GM21717 (cell line): ENCODE measurements at regions not wholly inside any gene's neighbourhood (a gene's known extent, or its start where the extent isn't known, plus 50 kb on each side); places are given as distances from the start of the nearest gene placed in this dataset.

ENCODE experiments used
- ATAC-seq: cut with Tn5 transposase; IDR thresholded peaks from one replicate; pipeline ENCODE4 v1.9.1; 2021; ENCODE audit warnings: mild to moderate bottlenecking, moderate library complexity; ENCODE audit not compliant: unreplicated experiment

GRCh38 chr6:66403966-66404365 lies 696.9 kb upstream of the EYS start:
- no peak for ATAC-seq

DNA sequence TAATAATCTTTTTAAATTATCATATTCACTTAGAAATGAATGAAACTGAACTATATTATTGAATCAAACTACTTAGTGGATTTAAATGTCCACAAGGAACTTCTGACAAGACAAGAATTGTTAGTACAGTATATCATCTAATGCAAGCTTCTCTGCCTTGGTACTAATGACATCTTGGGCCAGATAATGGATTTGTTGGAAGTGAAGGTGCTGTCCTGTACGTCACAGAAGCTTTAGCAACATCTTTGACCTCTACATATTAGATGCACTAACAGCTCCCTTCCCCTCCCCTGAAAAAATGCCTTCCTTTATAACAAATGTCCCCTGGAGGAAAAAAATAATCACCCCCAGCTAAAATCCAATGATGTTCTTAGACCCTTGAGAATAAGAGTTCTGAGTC lies 695.8 kb upstream of the EYS start:
- no peak for ATAC-seq

- ATAC-seq: no peak
Observed at GRCh38 chr6:66396549-66396948, 689.5 kb upstream of the EYS start.

GRCh38 chr6:66396145-66396544 lies 689.1 kb upstream of the EYS start:
- ATAC-seq: no peak

DNA sequence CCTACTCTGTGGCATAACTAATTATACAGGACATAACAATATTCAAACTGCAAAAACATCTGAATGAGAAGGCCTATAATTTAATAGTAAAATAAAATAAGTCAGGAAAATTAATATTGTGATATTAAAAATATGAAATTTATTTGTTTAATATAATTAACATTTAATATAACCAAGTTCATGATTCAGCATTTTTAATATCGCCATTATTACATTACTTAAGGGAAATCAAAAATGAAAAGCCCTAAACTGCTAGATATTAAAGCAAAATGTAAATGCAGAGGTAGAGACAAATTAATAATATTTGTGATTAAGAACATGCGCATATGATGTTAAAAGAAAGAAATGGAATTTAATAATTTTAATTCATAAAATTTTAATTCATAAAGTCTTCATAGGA lies 683.4 kb upstream of the EYS start:
- no peak for ATAC-seq

DNA sequence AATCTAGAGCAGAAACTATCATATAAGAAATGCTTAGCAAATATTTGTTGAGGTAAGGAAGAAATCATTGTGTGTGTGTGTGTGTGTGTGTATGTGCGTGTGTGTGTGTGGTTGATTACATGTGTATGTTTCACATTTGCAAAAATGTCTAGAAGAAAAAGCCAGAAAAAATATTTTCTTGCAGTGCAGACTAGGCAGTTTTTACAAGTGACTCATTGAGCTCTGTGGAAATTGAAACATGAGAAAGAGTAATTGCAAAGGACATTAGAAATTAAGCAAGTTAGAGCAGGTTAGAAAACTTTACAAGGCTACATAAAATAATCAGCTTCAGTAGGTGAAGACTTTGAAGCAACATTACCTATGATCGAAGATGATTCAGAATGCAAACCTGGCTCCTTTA lies 669.0 kb upstream of the EYS start:
- ATAC-seq: no peak

DNA sequence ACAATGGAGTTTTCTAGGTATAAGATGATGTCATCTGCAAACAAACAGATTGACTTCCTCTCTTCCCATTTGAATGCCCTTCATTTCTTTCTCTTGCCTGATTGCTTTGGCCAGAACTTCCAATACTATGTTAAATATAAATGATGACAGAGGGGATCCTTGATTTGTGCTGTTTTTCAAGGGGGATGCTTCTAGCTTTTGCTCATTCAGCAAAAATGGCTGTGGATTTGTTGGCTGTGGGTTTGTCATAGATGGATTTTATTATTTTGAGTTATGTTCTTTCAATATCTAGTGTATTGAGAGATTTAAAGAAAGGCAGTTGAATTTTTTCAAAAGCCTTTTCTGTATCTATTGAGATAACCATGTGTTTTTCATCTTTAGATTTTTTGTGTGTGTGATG lies 662.4 kb upstream of the EYS start:
- no peak for ATAC-seq

DNA sequence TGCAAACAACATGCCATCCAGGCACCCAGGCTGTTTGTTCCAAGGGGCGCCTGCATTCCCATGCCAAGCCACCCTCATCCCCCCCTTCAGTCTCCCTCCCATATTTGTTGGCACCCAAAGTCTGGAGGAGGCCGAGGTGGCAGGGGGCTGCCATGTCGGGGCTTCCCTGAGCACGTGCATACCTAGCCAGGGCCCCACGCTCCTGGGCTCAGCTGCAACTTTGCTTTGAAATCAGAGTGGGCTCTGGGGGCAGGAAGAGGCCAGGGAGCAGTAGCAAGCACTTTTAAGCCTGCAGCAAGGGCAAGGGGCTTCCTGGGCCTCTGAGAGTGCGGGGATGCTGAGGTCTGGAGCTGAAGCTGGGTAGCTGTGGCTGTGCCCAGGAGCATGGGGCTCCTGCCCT lies 655.9 kb upstream of the EYS start:
- no peak for ATAC-seq

- no peak for ATAC-seq
Observed at GRCh38 chr6:66361886-66362285, 654.9 kb upstream of the EYS start.

GRCh38 chr6:66357781-66358180 lies 650.8 kb upstream of the EYS start:
- ATAC-seq: no peak

- no peak for ATAC-seq
Observed at GRCh38 chr6:66355471-66355870, 648.4 kb upstream of the EYS start.

GRCh38 chr6:66344796-66345195 lies 637.8 kb upstream of the EYS start:
- no peak for ATAC-seq

GRCh38 chr6:66340736-66341135 lies 633.7 kb upstream of the EYS start:
- no peak for ATAC-seq

- ATAC-seq: no peak
Observed at GRCh38 chr6:66336176-66336575, 629.1 kb upstream of the EYS start.

GRCh38 chr6:66328200-66328599 lies 621.2 kb upstream of the EYS start:
- ATAC-seq: no peak

- no peak for ATAC-seq
Observed at GRCh38 chr6:66326228-66326627, 619.2 kb upstream of the EYS start.

DNA sequence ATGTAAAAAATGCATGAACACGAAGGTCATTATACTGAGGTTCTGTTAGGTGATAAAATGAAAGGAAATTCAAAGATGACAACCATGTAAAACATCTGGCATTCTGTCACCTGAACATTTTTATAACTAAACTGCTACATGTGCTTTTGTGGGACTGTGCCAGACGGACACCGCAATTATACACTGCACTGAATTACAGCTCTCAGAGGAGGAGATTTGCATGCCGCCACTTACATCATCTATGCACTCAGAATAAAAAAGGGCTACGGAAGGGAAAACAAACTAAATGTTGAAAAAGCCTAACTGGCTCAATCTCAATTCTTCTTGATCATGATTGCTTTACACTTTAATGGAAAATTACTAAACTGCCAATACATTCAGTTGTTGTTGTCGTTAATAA lies 614.0 kb upstream of the EYS start:
- ATAC-seq: no peak

GRCh38 chr6:66307490-66307889 lies 600.5 kb upstream of the EYS start:
- ATAC-seq: no peak

DNA sequence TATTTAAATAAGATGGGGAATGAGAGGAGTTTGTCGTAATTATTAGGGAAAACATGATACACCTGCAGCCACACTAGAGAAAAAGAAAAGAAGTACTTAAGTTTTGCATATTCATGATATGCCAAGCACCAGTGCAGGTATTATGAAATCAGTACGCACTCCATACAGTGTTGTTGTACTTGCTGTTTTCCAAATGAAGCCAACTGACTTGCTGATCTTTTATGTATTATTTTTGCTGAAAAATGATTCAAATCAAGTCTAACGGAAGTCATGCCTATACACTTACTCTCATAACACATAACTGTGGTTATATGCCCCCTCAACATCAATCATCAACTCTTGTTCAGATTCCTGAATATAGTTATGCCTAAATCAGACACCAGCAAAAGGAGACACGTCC lies 584.9 kb upstream of the EYS start:
- no peak for ATAC-seq

DNA sequence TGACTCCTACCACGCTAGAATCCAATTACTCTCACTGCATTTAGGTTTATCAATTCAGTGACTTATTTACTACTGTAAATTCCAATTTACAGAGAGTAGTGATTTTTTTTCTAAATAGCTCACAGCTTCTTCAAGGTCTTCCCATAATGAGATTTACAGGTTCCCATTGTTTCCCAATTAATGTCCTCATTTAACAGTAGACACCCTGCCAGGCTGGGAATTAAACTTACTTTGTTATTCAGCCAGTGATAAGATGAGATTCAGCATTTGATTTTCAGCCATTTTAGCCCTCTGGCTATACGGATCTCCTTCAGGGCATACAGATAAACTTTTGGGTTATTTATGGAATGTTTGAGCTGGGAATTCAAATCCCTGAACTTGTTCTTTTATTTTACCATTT lies 582.9 kb upstream of the EYS start:
- ATAC-seq: no peak

- ATAC-seq: no peak
Observed at GRCh38 chr6:66278115-66278514, 571.1 kb upstream of the EYS start.

- no peak for ATAC-seq
Observed at GRCh38 chr6:66277400-66277799, 570.4 kb upstream of the EYS start.

DNA sequence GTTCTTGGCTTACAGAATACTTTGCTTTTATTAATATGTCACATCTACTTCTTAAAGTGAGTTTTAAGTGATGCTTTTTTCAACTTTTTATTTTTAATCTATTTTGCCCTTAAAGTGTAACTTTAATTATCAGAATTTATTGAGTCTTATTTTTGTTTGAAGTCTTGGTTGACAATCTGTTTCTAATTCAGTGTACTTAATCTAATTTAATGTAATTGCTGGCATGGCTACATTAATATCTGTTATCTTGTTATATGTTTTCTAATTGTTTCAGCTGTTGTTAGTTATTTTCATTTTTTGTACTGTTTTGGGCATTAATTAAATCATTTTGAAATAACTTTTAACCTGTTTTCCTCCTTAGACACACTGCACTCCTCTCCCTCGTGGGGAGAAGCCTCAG lies 558.7 kb upstream of the EYS start:
- ATAC-seq: no peak

DNA sequence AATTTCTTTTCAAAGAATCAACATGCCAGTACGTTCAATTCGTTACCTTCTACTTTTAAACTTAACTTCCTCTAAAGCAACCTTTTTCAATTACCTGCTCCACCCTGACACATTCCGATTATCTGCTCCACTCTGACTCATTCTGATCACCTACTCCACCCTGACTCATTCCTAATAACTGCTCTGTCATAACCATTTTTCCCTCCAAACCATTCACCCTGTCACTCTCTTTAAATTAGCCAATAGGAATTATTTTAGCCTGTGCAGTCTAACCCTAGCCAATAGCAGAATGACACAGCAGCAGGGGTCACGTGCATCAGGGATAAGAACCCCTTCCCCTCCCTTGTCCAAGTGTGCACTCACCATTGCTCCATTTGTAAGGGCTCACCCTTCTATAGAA lies 557.4 kb upstream of the EYS start:
- ATAC-seq: no peak
